Smooth muscle cell (in vitro differentiated cells): ENCODE measurements at regions not wholly inside any gene's neighbourhood (a gene's known extent, or its start where the extent isn't known, plus 50 kb on each side); places are given as distances from the start of the nearest gene placed in this dataset.

Source experiments
- DNase-seq: peaks from one replicate; lab custom pipeline; 2025; ENCODE audit not compliant: unreplicated experiment; lab: John Stamatoyannopoulos, UW
- H2AFZ ChIP-seq: fragments of 200-600 bp; sonication (generic); 2 replicates; pipeline ENCODE4 v1.6.0; 2016; ENCODE audit warnings: antibody characterized with exemption, low read depth, mild to moderate bottlenecking
- H3F3A ChIP-seq: fragments of 200-600 bp; sonication (generic); 2 replicates; pipeline ENCODE4 v1.6.0; 2017; ENCODE audit warnings: antibody characterized with exemption, low read depth
- H3K27ac ChIP-seq: fragments of 200-600 bp; sonication (generic); 2 replicates; pipeline ENCODE4 v1.5.1; 2016; ENCODE audit warnings: low read depth, mild to moderate bottlenecking
- H3K27me3 ChIP-seq: fragments of 200-600 bp; sonication (generic); 2 replicates; pipeline ENCODE4 v1.6.1; 2016; ENCODE audit warnings: low read depth, mild to moderate bottlenecking
- H3K36me3 ChIP-seq: fragments of 200-600 bp; sonication (generic); 2 replicates; pipeline ENCODE4 v1.5.1; 2016; ENCODE audit warnings: low read depth
- H3K4me1 ChIP-seq: fragments of 200-600 bp; sonication (generic); 2 replicates; pipeline ENCODE4 v1.5.1; 2016; ENCODE audit warnings: low read depth
- H3K4me2 ChIP-seq: fragments of 200-600 bp; sonication (generic); 2 replicates; pipeline ENCODE4 v1.6.0; 2016; ENCODE audit warnings: mild to moderate bottlenecking
- H3K4me3 ChIP-seq: fragments of 200-600 bp; sonication (generic); 2 replicates; pipeline ENCODE4 v1.5.1; 2016; ENCODE audit warnings: mild to moderate bottlenecking
- H3K79me2 ChIP-seq: fragments of 200-600 bp; sonication (generic); 2 replicates; pipeline ENCODE4 v1.6.0; 2016; ENCODE audit warnings: low read depth, mild to moderate bottlenecking
- H3K9ac ChIP-seq: fragments of 200-600 bp; sonication (generic); 2 replicates; pipeline ENCODE4 v1.6.0; 2016; ENCODE audit warnings: low read depth
- H3K9me3 ChIP-seq: fragments of 200-600 bp; sonication (generic); replicated peaks from 2 replicates; pipeline ENCODE4 v1.5.1; 2016; ENCODE audit warnings: low read depth
- H4K20me1 ChIP-seq: fragments of 200-600 bp; sonication (generic); 2 replicates; pipeline ENCODE4 v1.6.0; 2016; ENCODE audit warnings: low read depth
- CTCF ChIP-seq: fragments of 200-600 bp; sonication (generic); IDR thresholded peaks from 2 replicates; pipeline ENCODE4 v1.5.1; 2017; ENCODE audit warnings: borderline replicate concordance, mild to moderate bottlenecking, antibody characterized with exemption; ENCODE audit not compliant: insufficient read depth, poor library complexity, severe bottlenecking
- WGBS: methylation state at CpG from one replicate; pipeline ENCODE4 v1.1.7; 2016; ENCODE audit warnings: low lambda C conversion rate; 5-methylcytosine and 5-hydroxymethylcytosine counted together

- H3K4me3 ChIP-seq = no peak overlapping the region
- no peaks in the 10 kb centered on the region for H3K79me2 ChIP-seq
- H3K9me3 ChIP-seq = no peaks in the 10 kb centered on the region
- no peak overlapping the region for H3K9ac ChIP-seq
- peaks cover 3% of the 10 kb centered on the region for H3K4me1 ChIP-seq
- H3F3A ChIP-seq = no peaks in the 10 kb centered on the region
- DNase-seq = no peak
- no peak overlapping the region for H3K27ac ChIP-seq
- TF ChIP-seq CTCF = no peak
- no peak overlapping the region for H2AFZ ChIP-seq
- no peaks in the 10 kb centered on the region for H3K36me3 ChIP-seq
- no peaks in the 10 kb centered on the region for H3K27me3 ChIP-seq
- H4K20me1 ChIP-seq = no peaks in the 10 kb centered on the region
- no peak overlapping the region for H3K4me2 ChIP-seq
Measured at GRCh38 chr4:124977045-124977444, 264.5 kb upstream of the ANKRD50 start.

GRCh38 chr4:124974152-124974551, 261.6 kb upstream of the ANKRD50 start:
- Histone ChIP-seq H3K79me2 (no peaks in the 10 kb centered on the region), H3K4me3 (no peak overlapping the region), H3K9me3 (no peaks in the 10 kb centered on the region), H3K36me3 (no peaks in the 10 kb centered on the region), H3K4me1 (no peaks in the 10 kb centered on the region), H3K27ac (no peak overlapping the region), H2AFZ (no peak overlapping the region), H3K4me2 (no peak overlapping the region), H3F3A (no peaks in the 10 kb centered on the region), H3K9ac (no peak overlapping the region), H4K20me1 (no peaks in the 10 kb centered on the region), H3K27me3 (no peaks in the 10 kb centered on the region)
- no peak for TF ChIP-seq CTCF
- WGBS = 100% methylated on average over 1 of the region's 1 CpG
- DNase-seq = no peak

GRCh38 chr4:124973716-124974115, 261.2 kb upstream of the ANKRD50 start:
- 100% methylated on average over 1 of the region's 1 CpG for WGBS
- Histone ChIP-seq H3K79me2 (no peaks in the 10 kb centered on the region), H3K27me3 (no peaks in the 10 kb centered on the region), H3K4me2 (no peak overlapping the region), H3K9me3 (no peaks in the 10 kb centered on the region), H4K20me1 (no peaks in the 10 kb centered on the region), H3F3A (no peaks in the 10 kb centered on the region), H3K4me3 (no peak overlapping the region), H3K4me1 (no peaks in the 10 kb centered on the region), H3K27ac (no peak overlapping the region), H2AFZ (no peak overlapping the region), H3K9ac (no peak overlapping the region), H3K36me3 (no peaks in the 10 kb centered on the region)
- no peak for TF ChIP-seq CTCF
- no peak for DNase-seq

- no peak overlapping the region for H3K4me3 ChIP-seq
- H3K79me2 ChIP-seq = no peaks in the 10 kb centered on the region
- H3K9ac ChIP-seq = no peak overlapping the region
- H3K27ac ChIP-seq = no peak overlapping the region
- H3K36me3 ChIP-seq = no peaks in the 10 kb centered on the region
- H3K27me3 ChIP-seq = no peaks in the 10 kb centered on the region
- no peak overlapping the region for H2AFZ ChIP-seq
- no peaks in the 10 kb centered on the region for H3F3A ChIP-seq
- no peak for TF ChIP-seq CTCF
- no peak for DNase-seq
- H4K20me1 ChIP-seq = no peaks in the 10 kb centered on the region
- WGBS = 91% methylated on average over 2 of the region's 2 CpGs
- H3K4me1 ChIP-seq = no peaks in the 10 kb centered on the region
- no peak overlapping the region for H3K4me2 ChIP-seq
- no peaks in the 10 kb centered on the region for H3K9me3 ChIP-seq
Measured at GRCh38 chr4:124970011-124970410, 257.5 kb upstream of the ANKRD50 start.
